Smooth muscle cell (in vitro differentiated cells): ENCODE measurements at regions not wholly inside any gene's neighbourhood (a gene's known extent, or its start where the extent isn't known, plus 50 kb on each side); places are given as distances from the start of the nearest gene placed in this dataset.
A peak's percentile ranks its signal among the peaks of the same experiment; 100 is the strongest.
"Not testable (repeated sequence)": the region's sequence is repeated elsewhere in the genome, so short reads cannot be mapped to it uniquely, and the experiment has no call there.

Source experiments
- DNase-seq: peaks from one replicate; lab custom pipeline; 2025; ENCODE audit not compliant: unreplicated experiment; lab: John Stamatoyannopoulos, UW
- H2AFZ ChIP-seq: fragments of 200-600 bp; sonication (generic); 2 replicates; pipeline ENCODE4 v1.6.0; 2016; ENCODE audit warnings: antibody characterized with exemption, low read depth, mild to moderate bottlenecking
- H3F3A ChIP-seq: fragments of 200-600 bp; sonication (generic); 2 replicates; pipeline ENCODE4 v1.6.0; 2017; ENCODE audit warnings: antibody characterized with exemption, low read depth
- H3K27ac ChIP-seq: fragments of 200-600 bp; sonication (generic); 2 replicates; pipeline ENCODE4 v1.5.1; 2016; ENCODE audit warnings: low read depth, mild to moderate bottlenecking
- H3K27me3 ChIP-seq: fragments of 200-600 bp; sonication (generic); 2 replicates; pipeline ENCODE4 v1.6.1; 2016; ENCODE audit warnings: low read depth, mild to moderate bottlenecking
- H3K36me3 ChIP-seq: fragments of 200-600 bp; sonication (generic); 2 replicates; pipeline ENCODE4 v1.5.1; 2016; ENCODE audit warnings: low read depth
- H3K4me1 ChIP-seq: fragments of 200-600 bp; sonication (generic); 2 replicates; pipeline ENCODE4 v1.5.1; 2016; ENCODE audit warnings: low read depth
- H3K4me2 ChIP-seq: fragments of 200-600 bp; sonication (generic); 2 replicates; pipeline ENCODE4 v1.6.0; 2016; ENCODE audit warnings: mild to moderate bottlenecking
- H3K4me3 ChIP-seq: fragments of 200-600 bp; sonication (generic); 2 replicates; pipeline ENCODE4 v1.5.1; 2016; ENCODE audit warnings: mild to moderate bottlenecking
- H3K79me2 ChIP-seq: fragments of 200-600 bp; sonication (generic); 2 replicates; pipeline ENCODE4 v1.6.0; 2016; ENCODE audit warnings: low read depth, mild to moderate bottlenecking
- H3K9ac ChIP-seq: fragments of 200-600 bp; sonication (generic); 2 replicates; pipeline ENCODE4 v1.6.0; 2016; ENCODE audit warnings: low read depth
- H3K9me3 ChIP-seq: fragments of 200-600 bp; sonication (generic); replicated peaks from 2 replicates; pipeline ENCODE4 v1.5.1; 2016; ENCODE audit warnings: low read depth
- H4K20me1 ChIP-seq: fragments of 200-600 bp; sonication (generic); 2 replicates; pipeline ENCODE4 v1.6.0; 2016; ENCODE audit warnings: low read depth
- WGBS: methylation state at CpG from one replicate; pipeline ENCODE4 v1.1.7; 2016; ENCODE audit warnings: low lambda C conversion rate; 5-methylcytosine and 5-hydroxymethylcytosine counted together
- TF ChIP-seq, protein P1 (sequence below): fragments of 200-600 bp; sonication (generic); IDR thresholded peaks from 2 replicates; pipeline ENCODE4 v1.5.1; 2017; ENCODE audit warnings: borderline replicate concordance, mild to moderate bottlenecking, antibody characterized with exemption; ENCODE audit not compliant: insufficient read depth, poor library complexity, severe bottlenecking

DNA sequence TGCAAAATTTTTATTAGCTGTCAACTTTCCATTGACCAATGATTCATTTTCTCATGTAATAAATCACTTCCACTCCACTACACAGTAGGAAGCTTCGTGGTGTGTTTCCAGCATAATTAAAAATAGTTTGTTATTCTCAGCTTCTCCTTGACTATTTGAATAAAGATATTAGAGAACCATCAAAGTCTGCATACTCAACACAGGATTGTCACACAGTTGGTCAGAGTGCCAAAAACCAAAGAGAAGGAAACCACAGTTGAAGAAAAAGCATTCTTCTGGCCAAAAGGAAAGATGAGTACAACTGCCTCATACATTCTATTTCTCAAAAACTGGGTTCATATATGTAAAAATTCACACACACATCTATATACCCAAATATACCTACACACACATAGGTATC is 455.1 kb upstream of the HSF2 start:
- H3K9ac ChIP-seq = no peak overlapping the region
- no peak overlapping the region for H2AFZ ChIP-seq
- no peaks in the 10 kb centered on the region for H3K9me3 ChIP-seq
- no peak overlapping the region for H3K27ac ChIP-seq
- H3K79me2 ChIP-seq = no peaks in the 10 kb centered on the region
- H4K20me1 ChIP-seq = no peaks in the 10 kb centered on the region
- DNase-seq = no peak
- H3K27me3 ChIP-seq = no peaks in the 10 kb centered on the region
- TF ChIP-seq, protein P1, sequence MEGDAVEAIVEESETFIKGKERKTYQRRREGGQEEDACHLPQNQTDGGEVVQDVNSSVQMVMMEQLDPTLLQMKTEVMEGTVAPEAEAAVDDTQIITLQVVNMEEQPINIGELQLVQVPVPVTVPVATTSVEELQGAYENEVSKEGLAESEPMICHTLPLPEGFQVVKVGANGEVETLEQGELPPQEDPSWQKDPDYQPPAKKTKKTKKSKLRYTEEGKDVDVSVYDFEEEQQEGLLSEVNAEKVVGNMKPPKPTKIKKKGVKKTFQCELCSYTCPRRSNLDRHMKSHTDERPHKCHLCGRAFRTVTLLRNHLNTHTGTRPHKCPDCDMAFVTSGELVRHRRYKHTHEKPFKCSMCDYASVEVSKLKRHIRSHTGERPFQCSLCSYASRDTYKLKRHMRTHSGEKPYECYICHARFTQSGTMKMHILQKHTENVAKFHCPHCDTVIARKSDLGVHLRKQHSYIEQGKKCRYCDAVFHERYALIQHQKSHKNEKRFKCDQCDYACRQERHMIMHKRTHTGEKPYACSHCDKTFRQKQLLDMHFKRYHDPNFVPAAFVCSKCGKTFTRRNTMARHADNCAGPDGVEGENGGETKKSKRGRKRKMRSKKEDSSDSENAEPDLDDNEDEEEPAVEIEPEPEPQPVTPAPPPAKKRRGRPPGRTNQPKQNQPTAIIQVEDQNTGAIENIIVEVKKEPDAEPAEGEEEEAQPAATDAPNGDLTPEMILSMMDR = no peak
- H3F3A ChIP-seq = peaks cover 3% of the 10 kb centered on the region
- no peaks in the 10 kb centered on the region for H3K4me1 ChIP-seq
- H3K36me3 ChIP-seq = no peaks in the 10 kb centered on the region
- no peak overlapping the region for H3K4me3 ChIP-seq
- no peak overlapping the region for H3K4me2 ChIP-seq
- 79% methylated on average over 1 of the region's 1 CpG for WGBS

DNA sequence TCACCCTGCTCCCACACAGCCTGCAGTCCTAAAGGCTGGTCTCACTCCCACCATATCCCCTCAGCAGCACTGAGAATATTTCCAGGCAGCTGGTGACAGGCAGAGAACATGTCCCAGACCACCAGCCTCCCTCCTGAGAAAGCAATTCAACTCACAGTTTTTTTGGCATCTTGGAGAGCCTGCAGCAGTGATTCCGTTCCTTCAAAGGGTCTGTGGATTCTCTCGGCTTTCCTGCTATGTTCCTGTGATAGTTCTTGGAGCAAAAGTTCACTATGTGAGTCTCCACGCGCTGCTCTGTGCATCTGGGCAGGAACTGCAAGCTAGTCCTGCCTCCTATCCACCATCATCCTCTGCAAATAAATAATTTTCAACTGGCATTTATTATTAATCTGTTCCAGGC is 448.3 kb upstream of the HSF2 start:
- no peaks in the 10 kb centered on the region for H3K36me3 ChIP-seq
- DNase-seq = no peak
- peak overlapping the region; percentile 66 for H3K4me2 ChIP-seq
- H2AFZ ChIP-seq = peak overlapping the region; percentile 8
- H3K9me3 ChIP-seq = no peaks in the 10 kb centered on the region
- TF ChIP-seq, protein P1 = no peak
- no peak overlapping the region for H3K9ac ChIP-seq
- WGBS = 23% methylated on average over 4 of the region's 4 CpGs
- no peaks in the 10 kb centered on the region for H3K27me3 ChIP-seq
- H3K4me3 ChIP-seq = no peak overlapping the region
- H3K4me1 ChIP-seq = peaks cover 4% of the 10 kb centered on the region
- H3F3A ChIP-seq = no peaks in the 10 kb centered on the region
- H3K27ac ChIP-seq = peak overlapping the region; percentile 73
- no peaks in the 10 kb centered on the region for H3K79me2 ChIP-seq
- H4K20me1 ChIP-seq = no peaks in the 10 kb centered on the region

DNA sequence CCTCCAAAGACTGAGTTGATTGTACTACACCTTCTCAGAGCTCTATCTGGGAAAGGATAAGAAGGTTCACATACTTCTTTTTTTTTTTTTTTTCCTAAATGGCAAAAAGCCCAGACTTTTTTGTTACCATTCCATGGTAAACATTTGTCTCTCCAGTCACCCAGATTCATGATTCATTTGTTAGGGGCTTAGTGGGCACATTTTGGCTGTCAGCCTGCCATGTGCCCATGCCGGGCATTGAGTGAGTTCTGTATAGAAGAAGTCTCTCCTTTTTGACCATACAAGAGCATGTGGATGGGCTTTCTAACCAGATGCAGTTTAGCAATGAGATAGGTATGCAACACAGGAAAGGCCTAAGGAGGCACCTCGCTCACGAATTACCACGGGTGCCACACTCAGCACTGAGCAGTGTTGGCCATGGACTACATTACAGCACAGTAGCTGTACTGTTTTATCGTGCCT is 447.5 kb upstream of the HSF2 start:
- Histone ChIP-seq H3K27ac (peak overlapping the region; percentile 73), H3K4me1 (peaks cover 4% of the 10 kb centered on the region), H3K4me3 (no peak overlapping the region), H3K79me2 (no peaks in the 10 kb centered on the region), H2AFZ (peak overlapping the region; percentile 1), H3K36me3 (no peaks in the 10 kb centered on the region), H3K9ac (no peak overlapping the region), H3F3A (no peaks in the 10 kb centered on the region), H3K9me3 (no peaks in the 10 kb centered on the region), H3K4me2 (peak overlapping the region; percentile 66), H3K27me3 (no peaks in the 10 kb centered on the region), H4K20me1 (no peaks in the 10 kb centered on the region)
- DNase-seq = no peak
- TF ChIP-seq, protein P1 = no peak
- WGBS = 16% methylated on average over 5 of the region's 5 CpGs

DNA sequence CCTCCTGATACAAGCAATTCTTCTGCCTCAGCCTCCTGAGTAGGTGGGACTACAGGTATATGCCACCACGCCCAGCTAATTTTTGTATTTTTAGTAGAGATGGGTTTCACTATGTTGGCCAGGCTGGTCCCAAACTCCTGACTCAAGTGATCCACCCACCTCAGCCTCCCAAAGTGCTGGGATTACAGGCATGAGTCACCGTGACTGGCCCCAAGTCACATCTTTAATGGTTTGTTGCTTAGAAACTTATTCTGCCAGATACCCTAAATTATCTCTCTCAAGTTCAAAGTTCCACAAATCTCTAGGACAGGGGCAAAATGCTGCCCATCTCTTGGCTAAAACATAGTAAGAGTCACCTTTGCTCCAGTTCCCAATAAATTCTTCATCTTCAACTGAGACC is 444.1 kb upstream of the HSF2 start:
- H3K27ac ChIP-seq, H3F3A ChIP-seq, H2AFZ ChIP-seq, H3K27me3 ChIP-seq, H3K9ac ChIP-seq, H3K4me1 ChIP-seq, H3K9me3 ChIP-seq, H3K36me3 ChIP-seq, H3K4me3 ChIP-seq, H3K79me2 ChIP-seq, H4K20me1 ChIP-seq, H3K4me2 ChIP-seq, DNase-seq: not testable (repeated sequence)
- WGBS = 60% methylated on average over 2 of the region's 2 CpGs
